ENCODE measurements at regions not wholly inside any gene's neighbourhood (a gene's known extent, or its start where the extent isn't known, plus 50 kb on each side); places are given as distances from the start of the nearest gene placed in this dataset.

DNA sequence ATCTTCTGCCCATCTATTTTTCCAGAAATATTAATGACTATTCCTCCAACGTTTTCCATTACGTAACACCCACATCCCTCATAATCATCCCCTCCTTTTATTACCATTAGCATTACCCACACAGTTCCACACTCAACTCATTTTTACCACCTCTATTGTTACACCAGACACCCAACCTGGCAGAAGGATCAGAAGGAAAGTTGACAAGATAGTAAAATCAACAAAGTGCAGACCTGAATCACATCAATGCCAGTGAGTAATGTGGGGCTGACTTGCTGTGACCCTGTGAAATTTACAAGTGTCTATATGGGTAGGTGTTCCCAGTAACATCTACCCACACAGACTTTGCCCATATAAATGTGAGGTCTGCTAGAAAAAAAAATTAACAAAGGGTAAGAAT is 568.2 kb downstream of the MAFB start:
- no peak for DNase-seq

DNA sequence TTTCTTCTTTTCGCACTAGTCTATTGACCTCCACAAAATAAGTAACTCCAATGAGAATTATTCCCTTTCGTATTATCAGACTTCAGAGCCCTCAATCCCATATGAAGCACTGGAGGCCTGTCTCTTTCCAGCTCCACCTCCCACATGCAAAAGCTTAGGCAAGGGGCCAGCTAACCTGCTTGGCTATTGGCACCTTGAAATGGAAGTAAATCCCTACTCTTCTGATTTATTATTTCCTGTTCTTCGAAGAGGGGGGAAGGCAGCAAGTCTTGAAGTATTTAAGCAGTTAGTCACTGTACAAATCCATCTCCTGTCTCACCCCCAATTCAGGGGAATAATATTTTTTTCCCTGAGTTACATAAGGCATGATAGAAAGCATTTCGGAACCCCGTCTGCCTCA is 577.8 kb downstream of the MAFB start:
- DNase-seq, result no peak

DNA sequence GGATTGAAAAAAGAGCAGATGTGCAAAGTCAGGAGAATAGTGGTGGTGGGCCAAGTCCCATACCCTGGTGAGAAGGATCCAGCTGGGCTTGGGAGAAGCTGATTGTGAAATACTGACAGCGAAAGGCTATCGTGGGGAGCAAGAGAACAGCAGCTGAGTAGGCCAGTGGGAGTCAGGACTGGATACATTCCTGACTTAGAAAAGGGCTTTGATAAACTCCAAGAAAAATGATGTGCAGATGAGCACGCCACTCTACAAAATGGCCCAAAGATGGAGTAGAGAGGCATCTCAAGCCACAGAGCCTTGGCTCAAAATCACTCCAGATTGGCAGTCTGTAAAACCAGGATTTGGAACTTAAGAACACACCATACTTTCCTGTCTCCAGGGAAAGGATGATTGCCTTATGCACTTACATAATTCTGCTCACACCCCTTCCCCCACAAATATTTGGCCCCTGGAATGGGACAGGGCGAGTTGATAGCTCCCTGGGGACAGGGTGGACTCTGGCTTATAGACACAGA is 578.7 kb downstream of the MAFB start:
- DNase-seq, result no peak

DNA sequence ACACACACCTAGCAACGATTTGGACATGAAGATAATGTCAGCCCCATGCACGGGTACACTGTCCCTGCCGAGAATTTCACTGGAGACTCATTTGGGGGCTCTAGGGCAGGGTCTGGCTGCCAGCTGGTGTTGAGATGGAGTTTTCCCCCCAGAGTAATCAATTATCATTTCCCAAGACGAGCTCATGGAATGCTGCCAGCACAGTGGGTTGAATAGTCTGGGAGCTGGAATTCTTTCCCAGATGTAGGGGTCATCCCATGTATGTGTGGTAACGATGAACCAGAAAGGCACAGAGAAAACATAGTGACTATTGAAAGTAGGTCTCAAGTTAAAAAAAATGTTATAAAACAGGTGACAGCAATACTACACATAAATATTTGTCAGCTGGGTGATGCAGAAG is 579.9 kb downstream of the MAFB start:
- DNase-seq, result no peak

DNA sequence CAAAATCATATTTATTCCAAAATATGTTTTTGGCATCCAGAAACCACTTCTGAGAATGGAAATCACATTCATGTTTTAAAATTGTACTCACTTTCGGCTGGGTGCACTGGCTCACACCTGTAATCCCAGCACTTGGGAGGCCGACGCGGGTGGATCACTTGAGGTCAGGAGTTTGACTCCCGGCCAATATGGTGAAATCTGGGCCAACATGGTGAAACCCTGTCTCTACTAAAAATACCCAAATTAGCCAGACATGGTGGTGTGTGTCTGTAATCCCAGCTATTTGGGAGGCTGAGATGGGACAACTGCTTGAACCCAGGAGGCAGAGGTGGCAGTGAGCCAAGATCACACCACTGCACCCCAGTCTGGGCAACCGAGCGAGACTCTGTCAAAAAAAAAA is 580.7 kb downstream of the MAFB start:
- DNase-seq, result no peak

DNA sequence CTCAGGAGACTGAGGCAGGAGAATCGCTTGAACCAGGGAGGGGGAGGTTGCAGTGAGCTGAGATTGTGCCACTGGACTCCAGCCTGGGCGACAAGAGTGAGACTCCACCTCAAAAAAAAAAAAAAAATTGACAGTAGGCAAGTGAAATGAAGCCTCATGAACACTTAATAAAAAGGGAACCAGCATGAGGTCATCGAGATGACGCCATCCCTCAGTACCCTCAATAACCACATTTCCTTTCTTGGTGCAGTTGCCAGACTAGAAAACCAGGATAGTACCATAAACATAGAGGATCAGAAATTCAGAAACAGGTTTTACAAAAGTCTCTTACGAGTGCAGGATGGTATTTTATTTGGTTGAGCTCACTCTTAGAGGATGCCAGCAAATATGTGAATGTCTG is 584.1 kb downstream of the MAFB start:
- DNase-seq, result no peak

DNA sequence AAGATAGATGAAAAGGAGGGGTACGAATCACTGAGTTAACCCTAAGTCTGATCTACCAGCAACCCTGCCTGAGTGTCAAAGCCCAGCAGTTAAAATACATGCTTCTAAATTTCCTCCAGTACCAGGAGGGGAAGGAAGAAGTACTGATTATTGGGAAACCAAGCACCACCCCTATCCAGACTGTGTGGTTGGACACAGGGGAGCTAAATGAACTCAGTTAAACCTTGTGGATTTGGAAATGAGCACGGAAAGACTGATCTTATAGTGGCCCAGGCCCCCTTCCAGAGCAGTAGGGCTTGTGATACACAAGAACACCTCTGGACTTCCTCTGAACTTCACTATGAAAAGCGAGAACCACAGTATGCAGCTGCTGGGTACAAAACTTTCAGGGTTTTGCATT is 585.6 kb downstream of the MAFB start:
- DNase-seq, result no peak

DNA sequence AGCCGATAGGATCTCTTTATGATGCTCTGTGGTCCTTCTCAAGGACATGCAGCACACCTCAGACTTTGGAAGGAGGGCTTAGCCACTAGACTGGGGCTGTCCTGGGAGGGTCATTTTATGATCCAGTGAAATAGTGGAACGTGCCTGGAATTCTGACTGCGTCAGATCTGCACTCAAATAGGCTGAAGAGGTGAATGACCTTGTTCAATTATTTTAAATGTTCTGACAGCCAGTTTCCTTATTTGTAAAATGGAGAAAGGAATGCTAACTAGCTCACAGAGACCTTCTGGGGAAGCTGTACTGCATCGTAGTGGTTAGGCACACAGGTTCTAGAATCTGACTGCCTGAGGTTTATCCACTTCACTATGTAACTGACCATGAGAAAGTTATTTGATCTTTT is 587.5 kb downstream of the MAFB start:
- no peak for DNase-seq

DNA sequence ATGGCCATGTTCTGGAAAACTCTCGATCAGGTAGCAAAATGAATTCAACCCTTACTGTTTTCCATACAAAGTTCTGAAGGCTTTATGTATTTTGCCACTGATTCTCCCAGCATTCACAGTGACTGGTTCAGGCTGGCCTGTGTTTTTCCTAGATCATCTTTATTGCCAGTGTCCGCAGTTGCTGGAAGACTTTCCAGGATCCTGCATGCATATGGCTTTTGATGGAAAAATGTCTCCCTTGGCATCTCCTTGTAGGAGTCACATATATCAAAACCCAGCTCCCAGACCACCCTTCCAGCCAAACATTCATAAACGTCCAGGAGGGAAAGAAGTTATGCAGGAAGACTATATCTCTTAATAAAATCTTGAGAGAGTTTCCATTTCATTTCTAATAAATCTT is 588.8 kb downstream of the MAFB start:
- no peak for DNase-seq

DNA sequence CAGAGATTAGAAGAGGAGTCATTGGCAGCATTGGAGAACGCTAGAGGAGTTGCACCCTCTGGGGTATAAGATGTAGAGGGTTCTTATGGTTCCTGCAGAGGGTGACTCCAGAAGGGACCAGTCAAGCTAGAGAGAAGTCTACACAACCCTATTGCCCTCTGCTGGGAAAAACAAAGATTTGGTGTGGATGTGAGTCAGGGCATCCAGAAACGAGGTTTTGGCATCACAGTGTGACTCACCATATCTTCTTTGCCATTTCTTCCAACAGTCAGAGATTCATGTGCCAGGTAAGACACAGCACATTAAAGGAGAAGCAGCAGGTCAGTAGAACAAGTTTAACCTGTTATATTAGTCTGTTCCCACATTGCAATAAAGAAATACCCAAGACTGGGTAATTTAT is 598.8 kb downstream of the MAFB start:
- DNase-seq, result no peak

DNA sequence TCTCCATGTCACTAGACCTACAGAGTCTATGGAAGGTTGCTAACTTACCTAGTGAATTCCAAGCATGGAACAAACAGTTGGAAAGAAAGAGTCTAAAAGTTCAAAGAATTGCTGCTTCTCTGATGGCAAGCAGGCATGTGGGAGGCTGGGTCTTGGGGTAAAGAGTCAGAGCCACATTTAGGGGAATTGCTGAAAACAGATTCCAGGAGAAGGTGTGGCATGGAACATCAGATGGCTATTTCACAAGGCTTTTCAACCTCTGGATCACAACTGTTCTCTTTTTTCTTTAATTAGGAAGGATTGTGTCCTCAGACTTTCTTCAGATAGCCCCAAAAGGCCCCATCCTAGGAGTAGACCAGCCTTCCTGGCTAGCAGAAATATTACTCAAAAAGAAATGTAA is 601.5 kb downstream of the MAFB start:
- no peak for DNase-seq

DNA sequence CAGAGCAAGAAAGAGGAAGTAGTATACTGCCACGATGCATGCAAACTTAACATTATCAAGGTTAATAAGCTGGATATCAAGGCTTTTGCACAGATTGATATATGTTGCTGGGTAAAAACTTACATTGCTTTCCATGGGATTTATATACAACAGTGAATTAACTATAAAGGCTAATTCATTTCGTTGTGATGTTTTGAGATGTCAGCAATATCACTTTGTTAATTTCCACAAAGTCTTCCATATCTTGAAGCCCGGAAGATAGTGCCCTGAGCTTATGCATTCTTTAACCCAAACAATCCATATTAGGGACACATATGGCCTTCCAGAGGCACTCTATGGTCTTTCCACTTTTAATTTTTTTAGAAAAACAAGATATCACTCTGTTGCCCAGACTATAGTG is 603.5 kb downstream of the MAFB start:
- no peak for DNase-seq

DNA sequence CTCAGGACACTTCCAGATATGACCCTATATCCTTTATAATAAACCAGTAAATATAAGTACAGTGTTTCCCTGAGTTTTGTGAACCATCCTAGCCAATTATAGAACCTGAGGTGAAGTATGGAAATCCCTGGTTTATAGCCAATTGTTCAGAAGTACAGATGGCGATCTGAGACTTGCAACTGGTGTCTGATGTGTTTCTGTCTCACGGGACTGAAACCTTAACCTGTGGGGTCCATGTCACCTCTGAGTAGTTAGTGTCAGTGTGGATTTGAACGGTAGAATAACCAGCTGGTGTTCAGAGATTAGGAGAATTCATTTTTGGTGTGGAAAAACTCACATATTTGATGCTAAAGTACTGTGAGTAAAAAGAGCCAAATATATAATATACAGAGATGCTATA is 606.6 kb downstream of the MAFB start:
- DNase-seq, result no peak

DNA sequence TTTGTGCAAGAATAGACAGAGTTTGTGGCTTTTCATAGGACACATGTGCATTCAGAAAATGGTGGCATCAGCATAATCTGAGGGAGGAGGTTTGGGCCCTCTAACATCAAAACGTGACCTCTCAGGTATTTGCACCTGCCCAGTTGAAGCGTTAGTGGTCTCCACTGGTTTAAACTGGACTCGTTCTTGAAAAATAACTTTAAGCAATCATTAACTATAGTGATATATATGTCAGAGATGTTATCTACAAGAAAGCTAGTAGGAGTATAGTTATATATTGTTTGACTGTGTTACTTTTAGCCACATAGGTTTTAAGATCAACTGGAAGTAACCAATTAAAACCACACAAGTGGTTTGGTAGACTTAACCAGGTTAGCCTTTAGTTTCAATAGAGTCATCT is 607.4 kb downstream of the MAFB start:
- DNase-seq, result no peak

DNA sequence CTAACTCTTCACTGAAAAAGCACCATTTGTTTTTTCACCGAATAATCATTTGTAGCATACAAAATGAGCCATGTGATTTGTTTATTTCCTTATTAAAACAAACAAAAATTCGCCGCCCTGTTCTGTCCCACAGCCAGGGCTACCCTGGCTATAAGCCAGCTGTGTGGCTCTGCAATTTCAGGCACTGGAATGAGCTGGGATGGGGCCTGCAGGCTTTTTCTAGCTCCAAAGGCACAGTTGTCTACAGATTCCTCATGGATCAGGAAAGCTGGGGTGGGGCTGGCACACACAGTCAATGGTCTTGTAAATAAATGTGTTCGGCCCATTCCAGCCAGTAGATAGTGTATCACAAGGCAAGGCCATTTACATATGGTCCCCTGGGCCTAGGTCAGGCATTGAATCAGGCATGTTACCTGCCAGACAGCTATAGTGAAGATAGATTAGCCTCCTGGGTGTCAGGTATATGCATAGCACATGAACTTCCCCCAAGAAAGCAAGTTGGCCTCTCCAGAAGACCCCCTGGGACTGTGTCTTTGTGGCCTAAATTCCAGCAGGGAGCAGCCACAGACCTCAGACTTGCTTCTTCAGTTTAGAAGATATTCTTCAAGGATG is 608.9 kb downstream of the MAFB start:
- DNase-seq, result no peak

DNA sequence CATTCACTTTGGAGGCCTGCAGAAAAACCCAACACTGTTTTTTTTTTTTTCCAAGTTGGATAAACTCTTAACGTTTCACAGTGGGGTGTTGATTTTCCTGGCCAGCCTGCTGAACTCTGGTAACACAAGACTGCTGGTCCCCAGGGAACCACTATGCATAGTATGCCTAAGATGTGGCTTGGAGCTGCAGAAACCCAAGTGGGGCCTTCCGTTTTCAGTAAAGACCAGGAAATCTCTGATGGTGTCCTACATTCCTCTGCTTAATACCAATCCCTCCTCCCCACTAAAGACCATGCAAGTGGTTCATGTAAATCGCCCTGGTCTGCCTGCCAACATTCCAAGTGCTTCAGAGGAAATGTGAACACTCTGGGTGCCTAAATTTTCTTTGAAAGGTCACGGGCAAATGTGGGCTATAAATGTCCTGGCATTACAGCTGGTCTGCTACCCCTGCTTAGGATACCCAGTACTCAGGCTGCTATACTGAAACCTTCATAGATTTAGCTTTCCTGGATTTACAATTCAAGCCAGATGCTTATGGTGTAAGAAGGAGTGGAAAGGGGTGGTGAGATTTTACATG is 615.4 kb downstream of the MAFB start:
- DNase-seq, result no peak

DNA sequence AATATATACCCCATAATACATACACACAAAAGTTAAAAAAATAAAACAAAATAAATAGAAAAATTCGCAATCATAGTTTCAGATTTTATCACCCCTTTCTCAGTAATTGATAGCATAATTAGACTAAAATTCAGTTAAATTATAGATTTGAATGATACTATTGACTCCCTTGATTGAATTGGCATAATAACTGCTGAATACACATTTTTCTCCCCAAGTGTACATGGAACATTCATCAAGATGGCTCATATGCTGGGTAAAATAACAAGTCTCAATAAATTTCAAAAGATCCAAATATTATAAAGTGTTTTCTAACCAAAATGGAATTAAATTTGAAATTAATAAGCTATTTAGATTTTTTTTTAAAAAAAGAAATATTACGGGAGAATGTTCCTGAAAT is 616.1 kb downstream of the MAFB start:
- no peak for DNase-seq

DNA sequence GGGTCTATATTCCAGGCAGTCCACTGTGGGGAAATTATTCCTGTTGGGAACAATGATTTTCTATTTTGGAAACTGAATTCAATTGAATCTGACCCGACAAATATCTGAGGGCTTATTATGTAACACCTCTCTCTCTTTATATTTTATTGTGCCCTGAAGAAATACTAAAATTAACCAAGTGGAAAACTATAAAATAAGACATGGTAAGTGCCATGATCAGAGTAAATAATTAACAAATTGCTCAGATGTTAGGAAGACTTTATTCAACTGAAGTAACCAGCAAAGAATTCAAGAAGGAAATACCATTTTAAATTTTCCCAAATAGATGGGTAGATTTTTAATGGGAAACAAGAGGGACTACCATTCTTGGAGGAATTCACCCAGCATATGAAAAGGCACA is 632.9 kb downstream of the MAFB start:
- no peak for DNase-seq

DNA sequence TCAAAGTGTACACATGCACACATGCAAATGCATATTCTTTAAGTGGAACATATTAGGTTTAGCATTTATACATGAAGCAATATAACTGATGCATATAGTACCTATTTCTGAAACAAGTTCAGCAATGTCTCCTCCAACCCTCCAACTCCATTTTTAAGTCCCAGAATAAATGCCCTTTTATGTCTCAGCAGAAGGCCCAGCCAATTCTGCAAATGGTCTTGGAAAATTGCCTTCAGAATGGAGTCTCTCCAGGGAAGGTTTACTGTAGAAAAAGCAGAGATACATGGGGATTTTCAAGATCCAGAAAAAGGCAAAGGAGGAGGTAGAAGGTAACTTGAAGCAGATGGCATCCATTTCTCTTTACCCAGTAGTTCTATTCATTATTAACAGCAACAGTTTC is 633.3 kb downstream of the MAFB start:
- DNase-seq, result no peak

DNA sequence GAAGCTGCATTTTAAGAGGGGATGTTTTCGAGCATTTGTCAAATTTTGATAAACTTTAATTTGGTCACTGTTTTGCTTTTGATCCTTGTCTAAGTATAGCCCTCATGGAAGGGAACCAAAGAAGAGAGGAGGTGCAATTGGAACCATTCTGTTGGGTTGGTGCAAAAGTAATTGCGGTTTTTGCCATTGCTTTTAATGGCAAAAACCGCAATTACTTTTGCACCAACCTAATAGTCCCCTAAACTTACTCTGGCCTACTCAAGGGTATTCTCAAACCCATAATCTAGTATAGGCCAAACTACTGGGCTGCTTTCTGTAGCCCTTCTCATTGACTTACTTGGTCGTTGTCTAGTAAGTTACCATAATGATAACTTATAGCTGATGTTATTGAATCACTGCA is 634.7 kb downstream of the MAFB start:
- no peak for DNase-seq

DNA sequence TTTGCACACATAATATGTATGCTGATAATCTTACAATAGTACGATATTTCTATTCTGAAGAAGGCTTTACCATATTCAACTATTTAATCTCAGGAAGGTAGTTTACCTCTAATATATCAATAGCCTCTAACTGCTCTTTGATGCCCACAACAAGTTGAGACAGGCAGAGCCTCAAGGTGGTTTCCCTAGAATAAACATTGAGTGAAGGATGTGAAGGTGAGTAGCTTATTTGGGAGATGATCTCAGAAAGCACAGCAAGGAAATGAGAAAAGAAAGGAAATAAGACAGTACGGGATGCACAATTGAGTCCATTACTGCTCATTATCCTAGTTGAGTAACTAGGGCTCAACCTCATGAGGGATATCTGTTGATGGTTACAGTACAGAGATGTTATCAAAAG is 638.4 kb downstream of the MAFB start:
- no peak for DNase-seq

DNA sequence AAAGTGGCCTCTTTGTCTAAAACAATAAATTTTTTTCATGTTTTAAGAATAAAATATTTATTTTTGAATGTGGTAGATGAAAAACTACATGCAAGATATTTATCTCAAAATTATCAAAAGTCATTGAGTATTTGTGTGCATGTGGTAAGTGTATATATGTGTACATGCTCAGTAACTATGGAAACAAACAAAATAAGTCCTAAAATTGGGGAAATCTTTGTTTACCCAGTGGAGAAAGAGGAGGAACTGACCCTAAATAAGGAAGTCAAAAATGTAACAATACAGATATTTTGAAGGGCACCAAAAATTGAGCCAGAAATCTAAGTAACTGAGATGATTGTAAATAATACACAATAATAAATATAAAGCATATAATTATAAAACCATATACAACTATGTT is 639.2 kb downstream of the MAFB start:
- DNase-seq, result no peak

DNA sequence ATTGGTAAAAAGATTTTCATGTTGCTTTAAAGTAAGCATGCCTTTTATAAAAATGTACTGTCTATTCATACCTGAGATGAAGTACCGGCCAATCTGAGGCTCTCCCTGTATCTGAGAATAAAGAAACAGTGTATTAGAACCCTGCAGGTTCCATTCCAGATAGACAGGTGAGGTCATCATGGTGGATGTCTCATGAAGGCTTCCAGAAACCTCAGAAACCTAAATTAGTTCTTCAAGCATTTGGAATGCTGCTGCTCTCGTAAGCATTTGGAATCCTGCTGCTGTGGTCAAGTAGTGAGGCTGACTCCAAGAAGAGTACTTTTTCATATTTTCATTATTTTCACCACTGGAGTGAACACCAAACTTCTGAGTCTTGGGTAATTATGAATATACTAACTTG is 642.3 kb downstream of the MAFB start:
- DNase-seq, result no peak

DNA sequence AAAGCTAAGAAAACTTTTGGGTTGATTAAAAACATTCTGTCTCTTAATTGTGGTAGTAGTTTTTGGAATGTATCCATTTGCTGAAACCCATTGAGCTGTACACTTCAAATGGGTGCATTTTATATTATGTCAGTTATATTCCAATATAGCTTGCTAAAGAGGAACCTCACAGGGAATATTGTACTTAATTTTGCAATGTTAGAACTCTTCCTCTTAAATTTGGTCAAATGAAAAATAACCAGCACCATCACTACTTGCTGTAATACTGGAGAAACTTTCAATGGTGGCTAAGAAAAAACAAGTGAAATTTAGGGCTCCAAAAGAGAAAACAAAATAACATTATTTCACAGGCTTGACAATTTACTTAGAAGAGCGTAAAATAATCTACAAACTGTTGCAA is 651.5 kb downstream of the MAFB start:
- DNase-seq, result no peak

DNA sequence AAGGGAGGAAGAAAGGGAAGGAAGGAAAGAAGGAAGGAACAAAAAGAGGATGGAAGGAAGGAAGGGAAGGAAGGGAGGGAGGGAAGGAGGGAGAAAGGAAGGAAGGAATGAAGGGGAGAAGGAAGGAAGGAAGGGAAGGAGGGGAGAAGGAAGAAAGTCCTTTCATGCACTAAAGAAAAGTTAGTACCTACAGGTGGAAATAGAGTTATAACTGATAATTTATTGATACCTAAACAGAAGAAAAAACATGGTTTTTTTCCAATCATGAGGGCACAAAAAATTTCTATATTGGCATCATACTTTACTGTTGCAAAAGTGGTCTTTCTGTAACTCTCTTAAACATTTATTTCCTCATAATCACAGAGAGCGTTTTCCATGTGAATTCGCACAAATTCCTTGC is 659.4 kb downstream of the MAFB start:
- no peak for DNase-seq

Data from effector CD4-positive, alpha-beta T cell (primary cell).